ENCODE measurements at regions not wholly inside any gene's neighbourhood (a gene's known extent, or its start where the extent isn't known, plus 50 kb on each side); places are given as distances from the start of the nearest gene placed in this dataset.

DNA sequence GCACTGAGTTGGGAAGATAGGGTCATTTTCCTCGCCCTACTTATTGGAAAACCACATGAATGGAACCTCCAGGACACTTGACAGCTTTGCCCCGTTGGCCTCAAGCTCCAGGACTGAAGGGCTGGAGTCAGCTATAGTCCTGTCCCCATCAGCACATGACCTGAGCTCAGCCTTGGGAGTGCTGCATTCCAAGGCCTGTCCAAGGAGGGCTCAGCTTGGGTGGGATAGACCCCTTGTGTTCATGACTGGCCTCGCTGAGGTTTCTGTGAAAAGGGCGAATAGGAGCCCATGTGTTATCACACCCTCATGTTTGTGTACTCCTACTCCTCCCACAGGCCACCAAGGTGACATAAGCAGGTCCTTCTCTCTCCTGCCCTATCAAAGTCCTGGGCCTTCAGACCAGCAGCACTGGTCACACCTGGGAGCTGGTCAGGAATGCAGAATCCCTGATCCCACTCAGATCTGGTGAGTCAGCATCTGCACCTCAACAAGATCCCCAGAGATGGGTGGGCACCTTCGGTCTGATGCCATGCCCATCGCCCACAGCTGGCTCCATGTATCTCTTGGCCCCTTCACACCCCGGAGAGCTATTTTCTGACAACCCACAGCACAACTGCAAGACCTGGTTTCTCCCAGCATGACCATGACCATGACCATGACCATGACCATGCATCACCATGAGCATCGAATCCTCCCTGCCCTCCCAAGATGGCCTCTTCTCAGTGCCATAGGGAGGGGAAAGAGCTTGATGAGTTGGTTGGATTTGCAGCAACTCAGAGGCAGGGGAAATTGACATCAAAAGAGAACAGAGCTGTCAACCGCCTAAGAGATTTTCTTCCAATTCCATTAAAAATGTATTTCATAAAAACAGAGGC lies 83.0 kb upstream of the RAB6C start:
- H3K4me1 ChIP-seq (ENCODE audit: insufficient read depth, low read length) = no peaks in the 10 kb centered on the region
- H3K36me3 ChIP-seq (ENCODE audit: insufficient read depth, low read length) = no peaks in the 10 kb centered on the region
- no peak overlapping the region for H3K9ac ChIP-seq (ENCODE audit: low read depth, low read length)
- no peak overlapping the region for H3K4me3 ChIP-seq (ENCODE audit: low read length)
- no peaks in the 10 kb centered on the region for H3K27me3 ChIP-seq (ENCODE audit: insufficient read depth, low read length)
- no peaks in the 10 kb centered on the region; the same call in 1 of the 2 replicates for H3K9me3 ChIP-seq (ENCODE audit: insufficient read depth, low read depth, low read length)
- H3K27ac ChIP-seq (ENCODE audit: low read depth, low read length) = no peak overlapping the region
- WGBS = 91% methylated on average over 8 of the region's 9 CpGs

- H3K9me3 ChIP-seq (ENCODE audit: insufficient read depth, low read depth, low read length) = no peaks in the 10 kb centered on the region; the same call in 1 of the 2 replicates
- H3K27ac ChIP-seq (ENCODE audit: low read depth, low read length) = no peak overlapping the region
- no peak overlapping the region for H3K9ac ChIP-seq (ENCODE audit: low read depth, low read length)
- no peak overlapping the region for H3K4me3 ChIP-seq (ENCODE audit: low read length)
- H3K36me3 ChIP-seq (ENCODE audit: insufficient read depth, low read length) = no peaks in the 10 kb centered on the region
- 92% methylated on average over 3 of the region's 3 CpGs for WGBS
- no peaks in the 10 kb centered on the region for H3K4me1 ChIP-seq (ENCODE audit: insufficient read depth, low read length)
- no peaks in the 10 kb centered on the region for H3K27me3 ChIP-seq (ENCODE audit: insufficient read depth, low read length)
Observed at GRCh38 chr2:129901754-129902415, 77.6 kb upstream of the RAB6C start.

DNA sequence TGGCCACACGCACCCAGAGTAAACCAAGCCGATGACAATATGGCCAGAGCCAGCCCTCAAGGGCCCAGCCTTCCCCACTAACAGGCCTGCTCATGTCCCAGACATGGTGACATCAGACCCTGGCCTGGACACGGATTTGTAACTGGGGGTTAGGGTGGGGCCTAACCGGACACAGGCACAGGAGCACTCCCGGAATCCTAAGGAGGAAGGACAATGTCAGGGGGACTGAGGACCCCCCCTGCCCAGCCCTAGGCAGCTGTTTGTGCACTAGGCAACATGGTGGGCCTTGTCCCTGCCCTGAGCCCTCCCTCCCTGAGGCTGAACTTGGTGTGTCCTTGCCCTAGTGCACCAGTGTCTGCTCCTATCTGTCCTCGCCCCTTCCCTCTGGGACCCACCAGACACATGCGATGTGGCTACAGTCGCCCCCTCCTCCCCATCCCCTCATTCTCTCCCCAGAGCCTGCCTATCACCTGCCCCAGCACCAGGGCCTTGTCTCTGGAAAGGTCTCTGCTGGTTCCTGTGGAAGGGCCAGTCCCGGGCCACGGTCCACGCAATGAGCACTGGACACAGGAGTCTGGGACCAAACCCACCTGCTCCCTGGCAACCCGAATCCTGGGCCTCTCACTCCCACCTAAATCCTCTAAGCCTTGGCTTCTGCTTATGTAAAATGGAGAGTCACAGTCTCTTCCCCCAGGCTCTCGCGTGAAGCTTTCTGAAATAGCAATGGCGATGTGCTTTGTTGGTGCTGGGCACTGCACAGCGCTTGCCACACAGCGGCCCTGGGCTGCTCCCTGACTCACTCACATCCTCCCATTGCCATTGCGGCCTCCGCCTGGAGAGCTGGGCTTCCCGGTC lies 76.5 kb upstream of the RAB6C start:
- 95% methylated on average over 20 of the region's 20 CpGs for WGBS
- H3K27ac ChIP-seq (ENCODE audit: low read depth, low read length) = no peak overlapping the region
- no peak overlapping the region for H3K9ac ChIP-seq (ENCODE audit: low read depth, low read length)
- H3K9me3 ChIP-seq (ENCODE audit: insufficient read depth, low read depth, low read length) = no peaks in the 10 kb centered on the region; the same call in 1 of the 2 replicates
- H3K4me3 ChIP-seq (ENCODE audit: low read length) = no peak overlapping the region
- no peaks in the 10 kb centered on the region for H3K27me3 ChIP-seq (ENCODE audit: insufficient read depth, low read length)
- H3K4me1 ChIP-seq (ENCODE audit: insufficient read depth, low read length) = no peaks in the 10 kb centered on the region
- no peaks in the 10 kb centered on the region for H3K36me3 ChIP-seq (ENCODE audit: insufficient read depth, low read length)

GRCh38 chr2:129903586-129904425 lies 75.7 kb upstream of the RAB6C start:
- H3K9me3 ChIP-seq (ENCODE audit: insufficient read depth, low read depth, low read length) = no peaks in the 10 kb centered on the region; the same call in 1 of the 2 replicates
- WGBS = 89% methylated on average over 16 of the region's 17 CpGs
- H3K9ac ChIP-seq (ENCODE audit: low read depth, low read length) = no peak overlapping the region

GRCh38 chr2:129904532-129905446 lies 74.7 kb upstream of the RAB6C start:
- Histone ChIP-seq H3K27me3 (ENCODE audit: insufficient read depth, low read length) (no peaks in the 10 kb centered on the region), H3K9ac (ENCODE audit: low read depth, low read length) (no peak overlapping the region), H3K4me1 (ENCODE audit: insufficient read depth, low read length) (no peaks in the 10 kb centered on the region), H3K9me3 (ENCODE audit: insufficient read depth, low read depth, low read length) (no peaks in the 10 kb centered on the region), H3K4me3 (ENCODE audit: low read length) (no peak overlapping the region), H3K27ac (ENCODE audit: low read depth, low read length) (no peak overlapping the region), H3K36me3 (ENCODE audit: insufficient read depth, low read length) (no peaks in the 10 kb centered on the region)
- 94% methylated on average over 20 of the region's 20 CpGs for WGBS

More at GRCh38 chr2:129903586-129904425, 75.7 kb upstream of the RAB6C start:
- Histone ChIP-seq H3K36me3 (ENCODE audit: insufficient read depth, low read length) (no peaks in the 10 kb centered on the region), H3K27me3 (ENCODE audit: insufficient read depth, low read length) (no peaks in the 10 kb centered on the region), H3K4me1 (ENCODE audit: insufficient read depth, low read length) (no peaks in the 10 kb centered on the region), H3K4me3 (ENCODE audit: low read length) (no peak overlapping the region), H3K27ac (ENCODE audit: low read depth, low read length) (no peak overlapping the region)

GRCh38 chr2:129905664-129906081 lies 73.8 kb upstream of the RAB6C start:
- H3K27me3 ChIP-seq (ENCODE audit: insufficient read depth, low read length) = no peaks in the 10 kb centered on the region
- no peak overlapping the region for H3K27ac ChIP-seq (ENCODE audit: low read depth, low read length)
- H3K36me3 ChIP-seq (ENCODE audit: insufficient read depth, low read length) = no peaks in the 10 kb centered on the region
- H3K4me3 ChIP-seq (ENCODE audit: low read length) = no peak overlapping the region
- H3K4me1 ChIP-seq (ENCODE audit: insufficient read depth, low read length) = no peaks in the 10 kb centered on the region
- H3K9ac ChIP-seq (ENCODE audit: low read depth, low read length) = no peak overlapping the region
- WGBS = 89% methylated on average over 2 of the region's 2 CpGs
- no peaks in the 10 kb centered on the region for H3K9me3 ChIP-seq (ENCODE audit: insufficient read depth, low read depth, low read length)

DNA sequence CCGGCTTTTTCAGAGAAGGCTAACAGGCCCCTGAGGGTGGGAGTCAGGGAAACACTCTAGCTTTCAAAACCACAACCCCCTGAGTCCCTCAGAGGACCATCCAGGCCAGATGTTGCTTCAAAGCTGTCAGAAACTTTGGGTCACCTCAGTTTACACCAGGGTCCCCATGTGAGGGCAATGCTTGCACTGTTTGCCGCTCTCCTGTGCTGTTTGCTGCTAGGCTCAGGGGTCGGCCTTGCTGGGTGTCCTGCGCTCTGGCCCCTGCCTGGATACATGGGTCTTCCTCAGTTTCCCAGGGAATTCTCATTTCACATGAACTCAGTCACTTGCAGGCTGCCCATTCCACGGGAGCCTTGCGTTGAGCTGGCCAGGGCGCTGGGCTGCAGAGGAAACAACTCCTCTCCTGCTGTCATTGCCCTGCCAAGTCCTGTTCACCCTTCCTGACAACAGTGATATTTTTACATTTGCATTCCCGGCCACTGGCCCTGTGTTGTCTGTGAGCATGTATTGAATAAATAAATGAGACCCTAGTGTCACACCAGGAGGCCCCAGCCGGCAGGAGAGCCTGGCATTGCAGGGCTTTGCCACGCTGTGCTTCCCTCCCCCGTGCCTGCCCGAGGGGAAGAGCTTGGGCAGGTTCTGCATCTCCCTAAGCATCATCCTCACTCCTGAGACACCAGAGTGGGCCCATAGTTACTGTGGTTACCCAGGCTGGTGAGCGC lies 73.2 kb upstream of the RAB6C start:
- Histone ChIP-seq H3K9ac (ENCODE audit: low read depth, low read length) (no peak overlapping the region), H3K36me3 (ENCODE audit: insufficient read depth, low read length) (no peaks in the 10 kb centered on the region), H3K9me3 (ENCODE audit: insufficient read depth, low read depth, low read length) (no peaks in the 10 kb centered on the region), H3K27me3 (ENCODE audit: insufficient read depth, low read length) (no peaks in the 10 kb centered on the region), H3K27ac (ENCODE audit: low read depth, low read length) (no peak overlapping the region), H3K4me1 (ENCODE audit: insufficient read depth, low read length) (no peaks in the 10 kb centered on the region), H3K4me3 (ENCODE audit: low read length) (no peak overlapping the region)
- WGBS = 83% methylated on average over 13 of the region's 13 CpGs

GRCh38 chr2:129906861-129907235 lies 72.6 kb upstream of the RAB6C start:
- WGBS = 91% methylated on average over 11 of the region's 11 CpGs
- Histone ChIP-seq H3K36me3 (ENCODE audit: insufficient read depth, low read length) (no peaks in the 10 kb centered on the region), H3K27ac (ENCODE audit: low read depth, low read length) (no peak overlapping the region), H3K4me1 (ENCODE audit: insufficient read depth, low read length) (no peaks in the 10 kb centered on the region), H3K9ac (ENCODE audit: low read depth, low read length) (no peak overlapping the region), H3K9me3 (ENCODE audit: insufficient read depth, low read depth, low read length) (no peaks in the 10 kb centered on the region), H3K27me3 (ENCODE audit: insufficient read depth, low read length) (no peaks in the 10 kb centered on the region), H3K4me3 (ENCODE audit: low read length) (no peak overlapping the region)

DNA sequence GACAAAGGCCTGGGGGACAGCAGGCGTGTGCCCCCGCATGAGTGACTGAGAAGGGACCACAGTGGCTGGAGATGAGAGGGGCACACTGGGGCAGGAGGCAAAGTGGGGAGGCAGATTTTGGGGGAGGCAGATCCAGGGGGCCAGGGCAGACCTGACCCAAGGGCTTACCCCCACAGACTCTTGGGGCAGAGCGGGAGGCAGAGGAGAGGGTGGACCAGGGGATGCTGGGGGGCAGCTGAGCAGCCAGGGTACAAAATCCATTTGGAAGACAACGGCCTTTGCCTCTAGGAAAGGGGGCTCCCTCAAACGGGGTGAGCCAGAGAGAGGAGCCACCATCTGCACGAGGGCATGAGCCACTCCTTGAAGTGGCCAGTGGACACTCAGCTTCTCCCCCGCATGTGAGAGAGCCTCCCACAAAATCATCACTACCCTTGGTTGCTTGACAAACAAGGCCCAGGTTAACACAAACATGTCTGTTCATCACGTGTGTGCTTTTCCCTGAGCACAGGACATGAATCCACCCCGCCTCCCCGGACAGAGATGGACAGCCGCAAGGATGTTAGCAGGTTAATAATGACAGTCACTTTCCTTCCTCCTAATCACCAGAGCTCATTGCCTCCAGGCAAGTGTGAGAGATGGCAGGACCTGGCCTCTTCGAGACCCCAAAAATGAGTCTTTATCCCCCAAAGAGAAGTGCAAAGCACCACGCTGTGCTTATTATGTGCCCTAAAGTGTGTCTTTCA lies 72.0 kb upstream of the RAB6C start:
- no peak overlapping the region for H3K4me3 ChIP-seq (ENCODE audit: low read length)
- H3K27me3 ChIP-seq (ENCODE audit: insufficient read depth, low read length) = no peaks in the 10 kb centered on the region
- H3K9ac ChIP-seq (ENCODE audit: low read depth, low read length) = no peak overlapping the region
- no peak overlapping the region for H3K27ac ChIP-seq (ENCODE audit: low read depth, low read length)
- H3K9me3 ChIP-seq (ENCODE audit: insufficient read depth, low read depth, low read length) = no peaks in the 10 kb centered on the region
- no peaks in the 10 kb centered on the region for H3K4me1 ChIP-seq (ENCODE audit: insufficient read depth, low read length)
- no peaks in the 10 kb centered on the region for H3K36me3 ChIP-seq (ENCODE audit: insufficient read depth, low read length)
- WGBS = 88% methylated on average over 13 of the region's 13 CpGs
